ENCODE measurements at regions not wholly inside any gene's neighbourhood (a gene's known extent, or its start where the extent isn't known, plus 50 kb on each side); places are given as distances from the start of the nearest gene placed in this dataset.

DNA sequence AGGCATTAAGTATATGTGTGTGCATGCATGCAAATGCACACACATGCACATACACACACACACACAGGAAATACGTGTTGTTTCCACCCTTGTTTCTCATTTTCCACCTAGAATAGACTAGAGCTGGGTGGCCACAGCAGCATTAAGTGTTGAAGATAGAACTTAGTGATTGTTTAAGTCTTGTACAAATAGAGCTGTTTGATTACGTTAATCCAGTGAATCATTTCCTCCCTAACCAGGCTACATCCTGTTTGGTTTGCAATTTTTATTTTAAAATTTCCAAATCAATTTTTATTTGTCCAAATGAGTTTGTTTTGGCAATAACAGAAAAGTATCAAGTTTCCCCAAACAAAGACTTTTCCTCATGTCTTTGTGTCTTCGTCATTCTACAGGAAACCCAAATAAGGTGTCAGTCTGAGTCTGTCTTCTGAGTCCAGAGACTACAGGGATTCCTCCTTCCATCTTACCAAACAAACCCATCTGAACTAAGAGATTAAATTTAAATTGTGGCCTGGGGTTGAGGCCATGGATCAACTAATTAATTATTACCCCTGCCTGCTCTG is 74.6 kb upstream of the GALNT5 start:
- TF ChIP-seq, protein P1, sequence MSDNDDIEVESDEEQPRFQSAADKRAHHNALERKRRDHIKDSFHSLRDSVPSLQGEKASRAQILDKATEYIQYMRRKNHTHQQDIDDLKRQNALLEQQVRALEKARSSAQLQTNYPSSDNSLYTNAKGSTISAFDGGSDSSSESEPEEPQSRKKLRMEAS (IDR thresholded peaks at IDR 0.05) = no peak
- TF ChIP-seq CEBPB (IDR thresholded peaks at IDR 0.05) = no peak
